ENCODE measurements at regions not wholly inside any gene's neighbourhood (a gene's known extent, or its start where the extent isn't known, plus 50 kb on each side); places are given as distances from the start of the nearest gene placed in this dataset.
"Not testable (repeated sequence)": the region's sequence is repeated elsewhere in the genome, so short reads cannot be mapped to it uniquely, and the experiment has no call there.

DNA sequence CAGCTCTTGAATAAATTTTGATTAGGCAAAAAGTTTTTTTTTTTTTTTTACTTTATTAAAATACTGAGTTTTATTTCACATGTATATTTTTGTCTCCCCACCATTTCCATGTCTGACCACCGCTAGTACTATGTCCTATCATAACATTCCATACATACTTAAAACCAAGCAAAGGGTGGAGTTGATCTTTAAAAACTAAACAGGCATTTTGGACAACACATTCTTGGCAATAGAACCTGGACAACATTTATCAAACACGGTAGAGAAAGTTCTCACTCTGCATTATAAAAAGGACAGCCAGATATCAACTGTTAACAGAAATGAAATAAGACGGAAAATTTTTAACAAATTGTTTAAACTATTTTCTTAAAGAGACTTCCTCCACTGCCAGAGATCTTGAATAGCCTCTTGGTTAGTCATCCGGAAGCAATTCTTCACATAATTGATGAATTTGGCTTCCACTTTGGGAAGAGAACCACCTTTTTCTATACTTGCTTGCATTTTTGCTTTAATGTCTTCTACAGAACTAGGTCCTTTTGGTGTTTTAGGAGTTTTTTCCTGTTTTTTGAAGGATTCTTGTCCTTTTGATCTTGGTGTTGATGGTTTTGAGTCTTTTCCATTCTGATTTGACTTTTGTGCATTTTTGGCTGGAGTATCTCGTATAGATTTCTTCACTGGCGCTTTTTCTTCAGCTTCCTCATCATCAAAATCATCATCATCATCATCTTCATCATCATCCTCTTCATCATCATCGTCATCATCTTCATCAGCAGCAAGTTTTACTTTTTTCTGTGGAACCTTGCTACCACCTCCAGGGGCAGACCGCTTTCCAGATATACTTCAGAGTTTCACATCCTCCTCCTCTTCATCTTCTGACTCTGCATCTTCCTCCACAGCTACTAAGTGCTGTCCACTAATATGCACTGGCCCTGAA lies 58.7 kb downstream of the POU5F2 start:
- H3K79me2 ChIP-seq (ENCODE audit: control insufficient read depth, insufficient read depth, low read length); H4K20me1 ChIP-seq (ENCODE audit: control insufficient read depth, extremely low read depth, insufficient read depth, low read length); H3K27ac ChIP-seq (ENCODE audit: insufficient read depth, low read length); H3K9ac ChIP-seq (ENCODE audit: insufficient read depth, low read length); H3K9me3 ChIP-seq (ENCODE audit: control insufficient read depth, insufficient read depth, low read depth, low read length); H3K4me3 ChIP-seq (replicated peaks in 1 of 4; ENCODE audit: control extremely low read depth in 1 of 4, insufficient read depth in 1 of 4, low read depth in 3 of 4, low read length in 4 of 4); H3K27me3 ChIP-seq (ENCODE audit: control insufficient read depth, insufficient read depth, low read length); H2AFZ ChIP-seq (ENCODE audit: low read length); H3K36me3 ChIP-seq (ENCODE audit: control insufficient read depth, insufficient read depth, low read length); H3K4me2 ChIP-seq (ENCODE audit: extremely low read depth, insufficient read depth, low read length); H3K4me1 ChIP-seq (ENCODE audit: control insufficient read depth, extremely low read depth, insufficient read depth, low read length): not testable (repeated sequence)
- peak; percentile 32 to 79 for DNase-seq (ENCODE audit: low read depth in 2 of 2)

DNA sequence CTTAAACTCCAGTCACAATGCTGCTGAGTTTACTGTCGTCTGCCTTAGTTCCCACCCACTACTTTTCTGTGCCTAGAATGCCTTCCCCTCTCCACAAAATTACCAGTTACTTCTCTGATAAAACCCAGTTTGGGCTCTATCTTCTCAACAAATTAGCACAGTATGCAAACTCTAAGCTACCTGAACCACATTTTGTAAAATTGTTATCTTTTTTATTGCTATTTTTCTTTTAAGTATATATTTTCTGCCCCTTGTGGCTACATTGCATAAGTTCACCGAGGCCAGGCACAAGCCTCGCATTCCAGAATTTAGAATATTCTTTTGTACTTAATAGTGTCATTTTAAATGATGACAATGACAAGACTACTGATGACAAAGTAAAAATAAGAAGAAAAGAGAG lies 60.0 kb downstream of the POU5F2 start:
- Histone ChIP-seq H3K4me1 (ENCODE audit: control insufficient read depth, extremely low read depth, insufficient read depth, low read length) (peaks cover 12% of the 10 kb centered on the region), H3K4me2 (ENCODE audit: extremely low read depth, insufficient read depth, low read length) (no peak overlapping the region), H3K79me2 (ENCODE audit: control insufficient read depth, insufficient read depth, low read length) (no peaks in the 10 kb centered on the region), H3K27ac (ENCODE audit: insufficient read depth, low read length) (no peak overlapping the region), H3K9ac (ENCODE audit: insufficient read depth, low read length) (no peak overlapping the region), H2AFZ (ENCODE audit: low read length) (no peak overlapping the region), H3K27me3 (ENCODE audit: control insufficient read depth, insufficient read depth, low read length) (no peaks in the 10 kb centered on the region), H3K36me3 (ENCODE audit: control insufficient read depth, insufficient read depth, low read length) (no peaks in the 10 kb centered on the region), H3K4me3 (replicated peaks in 1 of 4; ENCODE audit: control extremely low read depth in 1 of 4, insufficient read depth in 1 of 4, low read depth in 3 of 4, low read length in 4 of 4) (no peak overlapping the region), H3K9me3 (ENCODE audit: control insufficient read depth, insufficient read depth, low read depth, low read length) (no peaks in the 10 kb centered on the region), H4K20me1 (ENCODE audit: control insufficient read depth, extremely low read depth, insufficient read depth, low read length) (no peaks in the 10 kb centered on the region)
- no peak for DNase-seq (ENCODE audit: low read depth in 2 of 2)
- TF ChIP-seq, protein P1, sequence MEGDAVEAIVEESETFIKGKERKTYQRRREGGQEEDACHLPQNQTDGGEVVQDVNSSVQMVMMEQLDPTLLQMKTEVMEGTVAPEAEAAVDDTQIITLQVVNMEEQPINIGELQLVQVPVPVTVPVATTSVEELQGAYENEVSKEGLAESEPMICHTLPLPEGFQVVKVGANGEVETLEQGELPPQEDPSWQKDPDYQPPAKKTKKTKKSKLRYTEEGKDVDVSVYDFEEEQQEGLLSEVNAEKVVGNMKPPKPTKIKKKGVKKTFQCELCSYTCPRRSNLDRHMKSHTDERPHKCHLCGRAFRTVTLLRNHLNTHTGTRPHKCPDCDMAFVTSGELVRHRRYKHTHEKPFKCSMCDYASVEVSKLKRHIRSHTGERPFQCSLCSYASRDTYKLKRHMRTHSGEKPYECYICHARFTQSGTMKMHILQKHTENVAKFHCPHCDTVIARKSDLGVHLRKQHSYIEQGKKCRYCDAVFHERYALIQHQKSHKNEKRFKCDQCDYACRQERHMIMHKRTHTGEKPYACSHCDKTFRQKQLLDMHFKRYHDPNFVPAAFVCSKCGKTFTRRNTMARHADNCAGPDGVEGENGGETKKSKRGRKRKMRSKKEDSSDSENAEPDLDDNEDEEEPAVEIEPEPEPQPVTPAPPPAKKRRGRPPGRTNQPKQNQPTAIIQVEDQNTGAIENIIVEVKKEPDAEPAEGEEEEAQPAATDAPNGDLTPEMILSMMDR (conservative IDR thresholded peaks at IDR 0.05 in 1 of 2, IDR thresholded peaks at IDR 0.05 in 1 of 2; ENCODE audit: low read depth in 1 of 2, low read length in 2 of 2), result peak in 1 of 2 donors; percentile 40
- no peak for TF ChIP-seq EZH2 (IDR thresholded peaks at IDR 0.05; ENCODE audit: low read length, missing control alignments)

DNA sequence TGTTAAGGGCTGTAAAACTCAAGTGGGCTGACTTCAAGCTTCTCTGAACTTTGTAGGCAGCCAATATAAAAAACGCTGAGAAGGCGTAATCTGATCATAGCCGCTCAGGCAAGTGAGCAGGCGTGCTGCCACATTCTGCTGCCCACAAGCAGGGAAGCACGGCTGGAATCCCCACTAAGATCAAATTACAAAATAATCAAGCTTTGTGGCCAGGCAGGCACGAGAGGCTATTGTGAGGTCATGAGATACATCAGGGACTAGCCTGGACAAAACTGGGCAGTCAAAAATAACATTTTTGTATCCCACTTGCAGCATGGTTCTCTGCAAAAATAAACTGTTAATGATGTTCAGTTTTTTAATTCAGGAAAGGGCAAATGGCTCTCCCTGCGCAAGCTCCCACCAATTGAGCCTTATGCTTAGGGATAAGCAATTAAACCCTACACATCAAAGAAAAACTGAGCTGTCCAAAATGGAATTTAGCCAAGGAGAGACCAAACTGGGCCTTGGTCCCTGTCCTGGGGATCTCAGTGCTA lies 64.0 kb downstream of the POU5F2 start:
- Histone ChIP-seq H3K79me2 (ENCODE audit: control insufficient read depth, insufficient read depth, low read length) (no peaks in the 10 kb centered on the region), H3K9ac (ENCODE audit: insufficient read depth, low read length) (no peak overlapping the region), H3K27ac (ENCODE audit: insufficient read depth, low read length) (peak overlapping the region; percentile 23), H3K9me3 (ENCODE audit: control insufficient read depth, insufficient read depth, low read depth, low read length) (no peaks in the 10 kb centered on the region), H3K4me2 (ENCODE audit: extremely low read depth, insufficient read depth, low read length) (peak overlapping the region; percentile 64), H3K4me3 (replicated peaks in 1 of 4; ENCODE audit: control extremely low read depth in 1 of 4, insufficient read depth in 1 of 4, low read depth in 3 of 4, low read length in 4 of 4) (no peak overlapping the region), H3K4me1 (ENCODE audit: control insufficient read depth, extremely low read depth, insufficient read depth, low read length) (peaks cover 17% of the 10 kb centered on the region), H2AFZ (ENCODE audit: low read length) (no peak overlapping the region), H4K20me1 (ENCODE audit: control insufficient read depth, extremely low read depth, insufficient read depth, low read length) (no peaks in the 10 kb centered on the region), H3K36me3 (ENCODE audit: control insufficient read depth, insufficient read depth, low read length) (no peaks in the 10 kb centered on the region), H3K27me3 (ENCODE audit: control insufficient read depth, insufficient read depth, low read length) (no peaks in the 10 kb centered on the region)
- peak; percentile 96 to 97 for DNase-seq (ENCODE audit: low read depth in 2 of 2)
- no peak for TF ChIP-seq EZH2 (IDR thresholded peaks at IDR 0.05; ENCODE audit: low read length, missing control alignments)
- TF ChIP-seq, protein P1 (conservative IDR thresholded peaks at IDR 0.05 in 1 of 2, IDR thresholded peaks at IDR 0.05 in 1 of 2; ENCODE audit: low read depth in 1 of 2, low read length in 2 of 2), result no peak
